RKO (cell line): ENCODE measurements at regions not wholly inside any gene's neighbourhood (a gene's known extent, or its start where the extent isn't known, plus 50 kb on each side); places are given as distances from the start of the nearest gene placed in this dataset.
"Not testable (repeated sequence)": the region's sequence is repeated elsewhere in the genome, so short reads cannot be mapped to it uniquely, and the experiment has no call there.

Source experiments
- DNase-seq: peaks from one replicate; pipeline ENCODE4 v3.0.0-alpha.2; 2016; ENCODE audit warnings: low spot score

DNA sequence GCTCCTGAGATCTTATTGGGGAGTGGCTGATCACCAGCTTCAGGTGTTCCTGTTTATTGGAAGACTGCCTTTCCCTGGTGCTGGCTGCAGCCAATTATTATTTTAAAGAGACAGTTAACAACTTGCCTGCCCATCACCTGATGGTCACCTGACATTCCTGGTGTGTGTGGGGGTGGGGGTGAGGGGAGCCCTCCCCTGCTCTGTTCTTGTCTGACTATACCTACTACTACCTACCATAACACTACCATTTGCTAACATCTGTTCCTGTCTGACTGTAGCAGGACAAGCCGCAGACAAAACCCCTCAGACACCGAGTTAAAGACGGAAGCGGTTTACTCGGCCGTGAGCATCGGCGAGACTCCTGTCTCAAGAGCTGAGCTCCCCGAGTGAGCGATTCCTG, 54.9 kb upstream of the NBPF3 start:
- DNase-seq, result no peak

DNA sequence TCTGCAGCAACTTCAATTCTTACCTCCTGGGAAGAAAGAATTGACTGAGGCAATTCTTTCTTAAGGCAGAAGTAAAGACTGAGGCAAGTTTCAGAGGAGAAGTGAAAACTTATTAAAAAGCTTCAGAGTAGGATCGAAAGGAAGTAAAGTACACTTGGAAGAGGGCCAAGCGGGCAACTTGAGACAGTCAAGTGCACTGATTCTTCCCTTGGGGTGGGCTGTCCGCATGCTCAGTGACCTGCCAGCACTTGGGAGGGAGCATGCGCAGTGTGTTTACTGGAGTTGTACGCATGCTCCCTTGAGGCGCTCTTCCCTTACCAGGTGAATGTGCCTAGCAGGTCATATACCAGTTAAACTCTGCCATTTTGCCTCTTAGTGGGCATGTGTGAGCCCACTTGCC, 55.3 kb upstream of the NBPF3 start:
- DNase-seq, result no peak

GRCh38 chr1:21383785-21384401, 56.0 kb upstream of the NBPF3 start:
- DNase-seq, result no peak

GRCh38 chr1:21381354-21381753, 58.6 kb upstream of the NBPF3 start:
- DNase-seq, result no peak

- not testable (repeated sequence) for DNase-seq
These were observed 59.8 kb upstream of the NBPF3 start for GRCh38 chr1:21380147-21380546.

GRCh38 chr1:21379571-21379970, 60.4 kb upstream of the NBPF3 start:
- peak; percentile 39 for DNase-seq

DNA sequence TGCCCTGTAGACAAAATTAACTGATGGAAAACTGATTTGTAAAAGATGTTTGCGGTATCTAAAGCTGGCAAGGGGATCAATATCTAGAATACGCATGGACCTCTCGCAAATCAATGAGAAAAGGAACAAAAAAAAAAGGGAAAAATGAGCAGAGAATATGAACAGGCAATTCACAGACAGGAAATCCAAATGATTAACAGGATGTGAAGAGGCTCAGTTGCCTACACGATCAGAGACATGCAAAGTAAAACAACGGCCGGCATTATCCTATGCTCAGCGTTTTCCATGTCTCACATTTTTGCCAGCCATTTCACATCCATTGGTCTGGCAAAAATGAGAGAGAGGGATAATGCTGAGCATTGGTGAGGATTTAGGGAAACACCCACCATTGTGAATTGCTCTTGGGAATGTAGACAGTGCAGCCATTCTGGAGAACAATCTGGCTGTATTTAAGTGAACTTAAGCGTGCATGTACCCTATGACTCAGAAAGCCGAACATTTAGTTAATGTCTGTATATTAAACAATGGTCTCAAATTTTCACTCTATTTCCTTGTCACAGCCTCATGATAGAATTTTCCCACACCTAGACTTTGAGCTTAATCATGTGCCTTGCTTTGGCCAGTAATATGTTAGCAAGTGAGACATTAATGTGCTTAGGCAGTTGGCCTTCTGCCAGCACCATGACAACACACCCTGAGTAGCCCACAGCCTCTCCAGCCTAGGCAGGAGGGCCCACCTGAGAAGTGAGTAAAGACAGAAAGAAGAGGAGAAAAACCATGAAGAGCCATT, 61.0 kb upstream of the NBPF3 start:
- DNase-seq, result peak; percentile 48

GRCh38 chr1:21372383-21372782, 67.6 kb upstream of the NBPF3 start:
- DNase-seq, result no peak

- DNase-seq, result no peak
These were observed 70.0 kb upstream of the NBPF3 start for GRCh38 chr1:21369905-21370304.

DNA sequence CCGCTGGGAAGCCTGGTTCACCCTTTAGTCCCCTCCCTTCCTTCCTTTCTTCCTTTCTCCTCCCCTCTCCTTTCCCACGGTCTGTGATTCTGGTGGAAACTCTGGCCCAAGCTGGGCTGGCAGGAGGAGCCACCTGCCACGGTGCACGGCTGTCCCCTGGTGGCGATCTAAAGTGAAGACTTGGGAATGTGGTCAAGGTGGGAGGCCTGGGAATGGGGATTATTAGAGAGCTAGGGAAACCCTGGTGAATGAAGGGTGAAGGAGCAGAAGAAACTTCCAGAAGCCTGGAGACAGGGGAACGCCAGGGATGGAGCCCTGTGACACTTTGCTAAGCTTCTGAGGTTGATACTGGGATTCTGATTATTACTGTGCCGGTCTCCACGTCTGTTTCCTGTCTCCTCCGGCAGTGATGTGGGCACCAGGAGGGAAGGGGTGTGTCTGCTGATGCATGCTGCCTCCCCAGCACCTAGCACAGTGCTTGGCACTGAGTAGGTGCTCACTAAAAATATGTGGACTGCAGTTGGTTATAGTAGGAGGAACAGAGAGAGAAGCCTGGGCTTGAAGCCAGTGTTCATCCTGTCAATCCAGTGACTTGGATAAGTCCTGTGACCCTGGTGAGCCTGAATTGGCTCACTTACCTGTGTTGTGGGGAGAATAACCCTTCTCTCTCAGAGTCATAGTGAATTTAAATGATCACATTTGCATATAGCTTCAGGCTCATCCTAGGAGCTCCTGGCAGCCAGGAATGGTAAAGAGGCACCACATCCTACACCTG, 71.2 kb upstream of the NBPF3 start:
- DNase-seq, result peak; percentile 80

GRCh38 chr1:21367973-21368514, 71.9 kb upstream of the NBPF3 start:
- DNase-seq, result not testable (repeated sequence)

DNA sequence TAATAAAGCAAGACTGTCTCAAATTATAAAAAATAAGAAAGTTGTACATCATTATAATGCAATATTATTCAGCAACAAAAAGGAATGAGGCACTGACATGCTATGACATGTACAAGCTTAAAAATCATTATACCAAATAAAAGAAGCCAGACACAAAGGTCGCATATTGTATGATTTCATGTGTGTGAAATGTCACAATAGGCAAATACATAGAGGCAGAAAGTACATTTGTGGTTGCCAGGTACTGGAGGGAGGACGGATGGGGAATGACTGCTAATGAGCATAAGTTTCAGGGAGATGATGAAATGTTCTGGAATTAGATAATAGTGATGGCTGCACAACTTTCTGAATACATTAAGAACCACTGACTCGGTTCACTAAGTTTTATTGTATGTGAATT, 73.6 kb upstream of the NBPF3 start:
- DNase-seq, result no peak

DNA sequence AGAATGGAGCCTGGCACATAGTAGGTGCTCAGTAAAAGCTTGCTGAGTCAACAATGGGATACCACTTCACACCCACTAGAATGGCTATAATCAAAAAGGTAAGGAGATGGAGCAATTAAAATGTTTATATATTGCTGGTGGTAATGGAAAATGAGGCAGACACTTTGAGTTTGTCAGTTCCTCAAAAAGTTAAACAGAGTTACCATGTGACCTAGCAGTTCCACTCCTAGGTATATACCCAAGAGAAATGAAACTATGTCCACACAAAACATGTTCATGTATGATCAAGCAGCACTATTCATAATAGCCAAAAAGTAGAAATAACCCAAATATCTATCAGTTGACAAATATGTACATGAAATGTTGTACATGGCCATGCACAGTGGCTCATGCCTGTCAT, 74.8 kb upstream of the ECE1 start:
- no peak for DNase-seq

DNA sequence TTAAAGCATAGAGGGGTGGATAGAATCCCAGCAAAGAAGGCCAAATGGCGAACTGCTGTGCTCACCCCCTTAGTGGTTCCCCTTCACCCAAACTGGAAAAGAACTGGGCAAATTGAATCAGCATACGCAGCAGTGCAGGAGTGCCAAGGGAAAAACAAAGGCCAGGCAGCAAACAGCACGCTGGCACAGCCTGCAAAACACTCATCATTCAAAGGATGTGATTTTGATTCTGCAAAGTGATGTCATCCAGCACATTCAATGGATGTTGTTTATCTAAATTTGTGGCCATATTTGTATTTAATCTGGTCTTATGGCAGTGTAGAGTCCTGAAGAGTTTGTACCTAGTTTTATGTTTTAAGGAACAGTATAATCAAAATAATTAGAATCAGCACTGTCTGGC, 71.8 kb upstream of the ECE1 start:
- no peak for DNase-seq

- DNase-seq, result no peak
These were observed 71.2 kb upstream of the ECE1 start for GRCh38 chr1:21361506-21361905.

DNA sequence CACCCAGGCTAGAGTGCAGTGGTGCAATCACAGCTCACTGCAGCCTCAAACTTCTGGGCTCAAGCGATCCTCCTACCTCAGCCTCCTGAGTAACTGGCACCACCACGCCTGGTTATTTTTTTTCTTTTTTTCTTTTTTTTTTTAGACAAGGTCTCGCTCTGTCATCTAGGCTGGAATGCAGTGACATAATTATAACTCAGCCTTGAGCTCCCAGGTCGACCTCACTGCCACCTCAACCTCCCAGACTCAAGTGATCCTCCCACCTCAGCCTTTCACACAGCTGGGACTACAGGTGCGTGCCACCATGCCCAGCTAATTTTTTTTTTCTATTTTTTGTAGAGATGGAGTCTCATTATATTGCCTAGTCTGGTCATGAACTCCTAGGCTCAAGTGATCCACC, 66.9 kb upstream of the ECE1 start:
- no peak for DNase-seq

DNA sequence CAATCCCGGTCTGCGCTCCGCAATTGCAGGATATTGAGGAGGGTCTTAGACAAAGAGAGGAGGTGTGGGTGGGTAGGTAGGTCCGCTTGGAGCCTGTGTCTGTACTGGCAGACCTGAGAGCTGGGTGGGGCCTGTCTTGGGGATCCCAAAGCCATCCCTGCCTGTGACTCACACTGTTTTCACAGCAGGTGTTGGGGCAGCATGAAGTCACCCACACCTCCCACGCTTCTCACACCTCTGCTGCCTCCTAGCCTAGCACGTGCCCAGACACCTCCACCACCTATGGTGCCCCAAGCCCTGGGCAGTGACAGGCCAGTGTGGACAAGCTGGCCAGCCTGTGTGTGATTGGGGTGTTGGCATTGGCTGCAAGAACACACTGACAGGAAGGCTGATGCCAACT, 65.7 kb upstream of the ECE1 start:
- DNase-seq, result no peak

- DNase-seq, result no peak
These were observed 62.3 kb upstream of the ECE1 start for GRCh38 chr1:21352586-21352985.

GRCh38 chr1:21351901-21352300, 61.6 kb upstream of the ECE1 start:
- no peak for DNase-seq

- DNase-seq, result no peak
These were observed 60.1 kb upstream of the ECE1 start for GRCh38 chr1:21350202-21350885.

GRCh38 chr1:21349693-21350092, 59.4 kb upstream of the ECE1 start:
- DNase-seq, result no peak

- DNase-seq, result no peak
These were observed 56.9 kb upstream of the ECE1 start for GRCh38 chr1:21347072-21347581.
